ENCODE measurements at regions not wholly inside any gene's neighbourhood (a gene's known extent, or its start where the extent isn't known, plus 50 kb on each side); places are given as distances from the start of the nearest gene placed in this dataset.

DNA sequence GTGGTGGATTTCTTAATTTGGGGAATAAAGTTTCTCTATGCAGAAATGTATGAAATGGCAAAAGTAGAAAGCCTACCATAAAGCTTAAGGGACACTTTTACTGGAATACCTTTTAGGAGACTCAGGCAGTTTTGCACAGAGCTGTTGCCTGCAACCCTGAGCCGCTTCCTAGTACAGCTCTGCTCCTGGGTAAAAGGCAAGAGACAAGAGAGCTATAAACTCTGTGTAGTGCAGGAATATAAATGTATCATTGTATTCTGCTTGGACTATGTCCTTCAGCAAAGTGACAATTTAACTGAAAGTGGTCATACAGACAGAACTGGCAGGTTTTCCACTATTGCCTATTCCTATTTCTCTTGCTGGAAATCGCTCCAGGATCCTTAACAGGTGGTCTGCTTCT is 65.3 kb upstream of the MYOCD start:
- no peaks in the 10 kb centered on the region for H3K4me1 ChIP-seq (ENCODE audit: control insufficient read depth, insufficient read depth, low read length)
- H3K27ac ChIP-seq (ENCODE audit: low read length), result no peak overlapping the region
- no peaks in the 10 kb centered on the region for H3K27me3 ChIP-seq (ENCODE audit: control insufficient read depth in 1 of 2, insufficient read depth in 2 of 2, low read length in 2 of 2)
- H3K9ac ChIP-seq (ENCODE audit: low read length in 2 of 2), result no peak overlapping the region
- H3K4me3 ChIP-seq (ENCODE audit: low read length in 2 of 2), result no peak overlapping the region
- H3K9me3 ChIP-seq (ENCODE audit: control insufficient read depth in 2 of 2, low read length in 2 of 2), result no peaks in the 10 kb centered on the region
- H3K36me3 ChIP-seq (ENCODE audit: control insufficient read depth in 2 of 2, insufficient read depth in 2 of 2, low read length in 2 of 2), result no peaks in the 10 kb centered on the region

DNA sequence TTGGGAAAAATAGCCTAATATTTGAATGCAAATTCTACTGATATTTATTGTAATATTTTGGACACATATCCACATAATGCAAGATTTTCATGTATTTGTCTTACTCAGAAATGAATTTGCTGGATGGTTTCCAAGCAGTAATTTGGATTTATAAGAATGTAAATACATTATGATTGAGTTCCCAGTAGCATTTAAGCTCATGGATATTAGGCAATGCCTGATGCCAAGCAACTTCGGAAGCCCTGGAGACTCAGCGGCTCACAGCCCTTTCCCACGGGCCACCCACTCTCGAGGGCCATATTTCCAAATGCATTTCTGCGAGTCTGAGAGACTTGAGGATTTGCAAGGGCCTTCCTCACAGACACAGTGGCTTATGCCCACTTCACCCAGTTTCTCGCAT is 62.1 kb upstream of the MYOCD start:
- Histone ChIP-seq H3K36me3 (ENCODE audit: control insufficient read depth in 2 of 2, insufficient read depth in 2 of 2, low read length in 2 of 2) (no peaks in the 10 kb centered on the region), H3K27ac (ENCODE audit: low read length) (no peak overlapping the region), H3K9ac (ENCODE audit: low read length in 2 of 2) (no peak overlapping the region), H3K4me3 (ENCODE audit: low read length in 2 of 2) (no peak overlapping the region), H3K4me1 (ENCODE audit: control insufficient read depth, insufficient read depth, low read length) (no peaks in the 10 kb centered on the region), H3K9me3 (ENCODE audit: control insufficient read depth in 2 of 2, low read length in 2 of 2) (no peaks in the 10 kb centered on the region), H3K27me3 (ENCODE audit: control insufficient read depth in 1 of 2, insufficient read depth in 2 of 2, low read length in 2 of 2) (no peaks in the 10 kb centered on the region)

DNA sequence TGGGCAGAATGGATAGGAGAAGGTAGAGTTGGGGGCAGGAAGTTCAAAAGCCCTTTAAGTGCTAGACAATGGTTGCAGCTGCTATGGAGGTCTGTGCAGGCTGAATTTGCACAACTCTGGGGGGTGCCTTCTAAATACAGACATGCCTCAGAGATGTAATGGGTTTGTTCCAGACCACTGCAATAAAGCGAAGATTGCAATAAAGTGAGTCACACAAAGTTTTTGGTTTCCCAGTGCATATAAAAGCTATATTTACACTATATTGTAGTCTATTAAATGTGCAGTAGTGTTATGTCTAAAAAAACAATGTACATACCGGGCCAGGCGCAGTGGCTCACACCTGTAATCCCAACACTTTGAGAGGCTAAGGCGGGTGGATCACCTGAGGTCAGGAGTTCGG is 60.5 kb upstream of the MYOCD start:
- no peaks in the 10 kb centered on the region for H3K4me1 ChIP-seq (ENCODE audit: control insufficient read depth, insufficient read depth, low read length)
- H3K4me3 ChIP-seq (ENCODE audit: low read length in 2 of 2), result no peak overlapping the region
- H3K9ac ChIP-seq (ENCODE audit: low read length in 2 of 2), result no peak overlapping the region
- H3K27me3 ChIP-seq (ENCODE audit: control insufficient read depth in 1 of 2, insufficient read depth in 2 of 2, low read length in 2 of 2), result no peaks in the 10 kb centered on the region
- H3K9me3 ChIP-seq (ENCODE audit: control insufficient read depth in 2 of 2, low read length in 2 of 2), result no peaks in the 10 kb centered on the region
- H3K36me3 ChIP-seq (ENCODE audit: control insufficient read depth in 2 of 2, insufficient read depth in 2 of 2, low read length in 2 of 2), result no peaks in the 10 kb centered on the region
- no peak overlapping the region for H3K27ac ChIP-seq (ENCODE audit: low read length)

DNA sequence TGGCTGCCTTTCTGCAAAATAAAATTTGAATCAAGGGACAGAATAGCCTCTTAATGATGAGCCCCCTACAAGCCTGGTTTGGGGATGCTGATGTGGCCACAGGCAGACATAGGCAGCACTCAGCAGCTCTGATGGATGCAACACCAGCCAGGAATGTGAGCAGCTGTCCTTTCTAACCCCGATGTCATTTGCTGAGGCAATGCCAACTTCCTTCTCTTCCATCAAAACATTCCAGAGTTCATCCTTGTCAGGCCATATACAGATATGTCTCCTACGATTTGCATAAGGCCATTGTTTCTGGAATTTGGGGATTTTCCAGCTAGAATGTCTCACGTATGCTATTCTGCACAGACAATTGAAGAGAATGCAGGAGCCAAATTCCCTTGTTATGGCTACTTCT is 52.1 kb upstream of the MYOCD start:
- Histone ChIP-seq H3K4me1 (ENCODE audit: control insufficient read depth, insufficient read depth, low read length) (no peaks in the 10 kb centered on the region), H3K9me3 (ENCODE audit: control insufficient read depth in 2 of 2, low read length in 2 of 2) (no peaks in the 10 kb centered on the region), H3K27me3 (ENCODE audit: control insufficient read depth in 1 of 2, insufficient read depth in 2 of 2, low read length in 2 of 2) (no peaks in the 10 kb centered on the region), H3K4me3 (ENCODE audit: low read length in 2 of 2) (no peak overlapping the region), H3K36me3 (ENCODE audit: control insufficient read depth in 2 of 2, insufficient read depth in 2 of 2, low read length in 2 of 2) (no peaks in the 10 kb centered on the region), H3K9ac (ENCODE audit: low read length in 2 of 2) (no peak overlapping the region), H3K27ac (ENCODE audit: low read length) (no peak overlapping the region)
